Prostate gland (tissue), 2 donors: ENCODE measurements at regions not wholly inside any gene's neighbourhood (a gene's known extent, or its start where the extent isn't known, plus 50 kb on each side); places are given as distances from the start of the nearest gene placed in this dataset.
"Not testable (repeated sequence)": the region's sequence is repeated elsewhere in the genome, so short reads cannot be mapped to it uniquely, and the experiment has no call there.

Experiments
- POLR2A ChIP-seq: fragments of 450-650 bp; IDR thresholded peaks from one replicate; pipeline ENCODE4 v1.6.1; 2016; ENCODE audit warnings: antibody characterized with exemption, mild to moderate bottlenecking
- POLR2AphosphoS5 ChIP-seq: sonication (generic); formaldehyde crosslinking; IDR thresholded peaks from one replicate; pipeline ENCODE4 v1.6.1; 2017; ENCODE audit warnings: antibody characterized with exemption
- TF ChIP-seq, protein P1 (sequence below), 4 experiments: fragments of 200-600 bp in 2 of 4; fragments of 450-650 bp in 2 of 4; sonication (generic) in 2 of 4; IDR thresholded peaks; 1 replicate in 3 of 4; 2 replicates in 1 of 4; pipeline ENCODE4 v1.5.1; 2016 to 2019; ENCODE audit warnings: antibody characterized with exemption in 4 of 4, mild to moderate bottlenecking in 2 of 4, moderate library complexity in 2 of 4

DNA sequence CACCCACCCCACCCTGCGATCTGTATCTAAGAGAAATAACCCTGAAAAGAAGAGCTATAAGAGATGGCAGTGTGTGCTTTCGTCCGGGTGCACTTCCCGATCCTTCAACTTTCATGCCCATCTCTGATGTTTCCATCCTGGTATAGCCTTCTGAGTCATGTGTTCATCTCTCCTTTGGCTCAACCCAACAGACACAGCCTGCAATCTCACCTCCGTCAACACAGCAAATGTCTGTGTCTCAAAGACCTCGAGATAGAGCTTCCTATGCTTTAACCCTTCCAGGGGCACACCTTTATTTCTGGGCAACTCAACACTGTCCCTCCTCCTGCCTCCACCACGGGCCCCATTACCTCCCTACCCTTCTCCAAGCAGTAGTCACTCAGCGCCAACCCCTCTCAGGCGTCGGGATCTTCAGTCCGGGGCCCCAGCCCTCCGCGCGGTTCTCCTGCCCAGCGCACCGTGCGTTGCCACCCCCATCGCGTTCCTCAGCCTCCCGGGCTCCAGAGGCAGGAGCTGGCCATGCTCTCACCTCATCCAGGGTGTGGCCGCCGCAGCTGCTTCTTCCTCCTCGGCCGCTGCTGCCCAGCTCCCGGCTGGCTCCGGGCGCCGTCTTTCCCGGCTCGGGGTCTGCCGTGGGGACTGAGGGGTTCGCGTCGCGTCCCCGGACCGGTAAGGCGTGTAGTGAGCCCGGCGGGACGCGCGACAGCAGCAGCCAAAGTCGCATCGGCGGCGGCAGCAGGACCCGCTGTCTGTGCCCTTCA is 153.7 kb upstream of the NBPF19 start:
- not testable (repeated sequence) for TF ChIP-seq POLR2A, POLR2AphosphoS5
- TF ChIP-seq, protein P1, sequence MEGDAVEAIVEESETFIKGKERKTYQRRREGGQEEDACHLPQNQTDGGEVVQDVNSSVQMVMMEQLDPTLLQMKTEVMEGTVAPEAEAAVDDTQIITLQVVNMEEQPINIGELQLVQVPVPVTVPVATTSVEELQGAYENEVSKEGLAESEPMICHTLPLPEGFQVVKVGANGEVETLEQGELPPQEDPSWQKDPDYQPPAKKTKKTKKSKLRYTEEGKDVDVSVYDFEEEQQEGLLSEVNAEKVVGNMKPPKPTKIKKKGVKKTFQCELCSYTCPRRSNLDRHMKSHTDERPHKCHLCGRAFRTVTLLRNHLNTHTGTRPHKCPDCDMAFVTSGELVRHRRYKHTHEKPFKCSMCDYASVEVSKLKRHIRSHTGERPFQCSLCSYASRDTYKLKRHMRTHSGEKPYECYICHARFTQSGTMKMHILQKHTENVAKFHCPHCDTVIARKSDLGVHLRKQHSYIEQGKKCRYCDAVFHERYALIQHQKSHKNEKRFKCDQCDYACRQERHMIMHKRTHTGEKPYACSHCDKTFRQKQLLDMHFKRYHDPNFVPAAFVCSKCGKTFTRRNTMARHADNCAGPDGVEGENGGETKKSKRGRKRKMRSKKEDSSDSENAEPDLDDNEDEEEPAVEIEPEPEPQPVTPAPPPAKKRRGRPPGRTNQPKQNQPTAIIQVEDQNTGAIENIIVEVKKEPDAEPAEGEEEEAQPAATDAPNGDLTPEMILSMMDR (IDR thresholded peaks at IDR 0.05), result not testable (repeated sequence)
